HuH-7.5 (cell line): ENCODE measurements at regions not wholly inside any gene's neighbourhood (a gene's known extent, or its start where the extent isn't known, plus 50 kb on each side); places are given as distances from the start of the nearest gene placed in this dataset.
"Not testable (repeated sequence)": the region's sequence is repeated elsewhere in the genome, so short reads cannot be mapped to it uniquely, and the experiment has no call there.

Experiments
- DNase-seq: peaks from one replicate; pipeline ENCODE4 v3.0.0; 2011; ENCODE audit warnings: low spot score

- no peak for DNase-seq
Measured at GRCh38 chr5:12757035-12757434, 852.8 kb upstream of the CTNND2 start.

GRCh38 chr5:12745537-12745936 is 841.3 kb upstream of the CTNND2 start:
- DNase-seq, result no peak

- DNase-seq, result no peak
Measured at GRCh38 chr5:12743582-12743981, 839.3 kb upstream of the CTNND2 start.

GRCh38 chr5:12730354-12730753 is 826.1 kb upstream of the CTNND2 start:
- no peak for DNase-seq

GRCh38 chr5:12716664-12717063 is 812.4 kb upstream of the CTNND2 start:
- DNase-seq, result no peak

GRCh38 chr5:12707560-12707959 is 803.3 kb upstream of the CTNND2 start:
- no peak for DNase-seq

- DNase-seq, result no peak
Measured at GRCh38 chr5:12704955-12705354, 800.7 kb upstream of the CTNND2 start.

GRCh38 chr5:12703254-12703653 is 799.0 kb upstream of the CTNND2 start:
- no peak for DNase-seq

GRCh38 chr5:12695651-12696050 is 791.4 kb upstream of the CTNND2 start:
- DNase-seq, result no peak

GRCh38 chr5:12691330-12691729 is 787.1 kb upstream of the CTNND2 start:
- no peak for DNase-seq

GRCh38 chr5:12690361-12690760 is 786.1 kb upstream of the CTNND2 start:
- no peak for DNase-seq

- no peak for DNase-seq
Measured at GRCh38 chr5:12683249-12683648, 779.0 kb upstream of the CTNND2 start.

- no peak for DNase-seq
Measured at GRCh38 chr5:12679731-12680130, 775.5 kb upstream of the CTNND2 start.

GRCh38 chr5:12675959-12676358 is 771.7 kb upstream of the CTNND2 start:
- DNase-seq, result no peak

- DNase-seq, result no peak
Measured at GRCh38 chr5:12672141-12672540, 767.9 kb upstream of the CTNND2 start.

- no peak for DNase-seq
Measured at GRCh38 chr5:12669326-12669725, 765.1 kb upstream of the CTNND2 start.

GRCh38 chr5:12668564-12668963 is 764.3 kb upstream of the CTNND2 start:
- DNase-seq, result no peak

GRCh38 chr5:12667818-12668217 is 763.6 kb upstream of the CTNND2 start:
- not testable (repeated sequence) for DNase-seq

- DNase-seq, result not testable (repeated sequence)
Measured at GRCh38 chr5:12665772-12666171, 761.5 kb upstream of the CTNND2 start.

GRCh38 chr5:12662545-12663314 is 758.5 kb upstream of the CTNND2 start:
- no peak for DNase-seq

- DNase-seq, result no peak
Measured at GRCh38 chr5:12661617-12662370, 757.5 kb upstream of the CTNND2 start.

- not testable (repeated sequence) for DNase-seq
Measured at GRCh38 chr5:12660279-12661107, 756.2 kb upstream of the CTNND2 start.

- DNase-seq, result no peak
Measured at GRCh38 chr5:12659686-12660085, 755.4 kb upstream of the CTNND2 start.
